H1 (cell line): ENCODE measurements at regions not wholly inside any gene's neighbourhood (a gene's known extent, or its start where the extent isn't known, plus 50 kb on each side); places are given as distances from the start of the nearest gene placed in this dataset.

Experiments used
- ASH2L ChIP-seq: fragments of 200-600, 300-600 bp; sonication (generic); IDR thresholded peaks from one replicate; pipeline ENCODE4 v1.7.1; 2017; ENCODE audit warnings: low read length
- EZH2 ChIP-seq: fragments of 200-600 bp; sonication (generic); IDR thresholded peaks from 2 replicates; pipeline ENCODE4 v1.7.1; 2012; ENCODE audit warnings: low read depth, mild to moderate bottlenecking, moderate library complexity, low read length, inconsistent platforms; ENCODE audit not compliant: severe bottlenecking
- HDAC2 ChIP-seq, 2 experiments: fragments of 300-600 bp in 1 of 2; sonication (generic) in 1 of 2; IDR thresholded peaks; 2 replicates each; pipeline ENCODE4 v1.6.1; 2011 to 2012; ENCODE audit warnings: low read depth in 2 of 2, low read length in 2 of 2, mild to moderate bottlenecking in 2 of 2, moderate library complexity in 2 of 2, borderline replicate concordance in 1 of 2, inconsistent platforms in 1 of 2
- JUN ChIP-seq: IDR thresholded peaks from 2 replicates; pipeline ENCODE4 v1.6.1; 2011; ENCODE audit warnings: low read depth, mild to moderate bottlenecking, improper control_type of control experiment, low read length
- SP2 ChIP-seq: IDR thresholded peaks from 2 replicates; pipeline ENCODE4 v1.6.1; 2012; ENCODE audit warnings: mild to moderate bottlenecking, low read length, inconsistent platforms
- TF ChIP-seq, protein P1 (sequence below), 3 experiments: IDR thresholded peaks; 1 replicate in 2 of 3; 2 replicates in 1 of 3; pipeline versions ENCODE4 v1.5.1 to v1.6.1; 2011; ENCODE audit warnings: low read length in 3 of 3, mild to moderate bottlenecking in 3 of 3, inconsistent platforms in 2 of 3, low read depth in 1 of 3, moderate library complexity in 1 of 3; ENCODE audit not compliant: insufficient read depth in 1 of 3; ENCODE audit errors: control extremely low read depth in 1 of 3

DNA sequence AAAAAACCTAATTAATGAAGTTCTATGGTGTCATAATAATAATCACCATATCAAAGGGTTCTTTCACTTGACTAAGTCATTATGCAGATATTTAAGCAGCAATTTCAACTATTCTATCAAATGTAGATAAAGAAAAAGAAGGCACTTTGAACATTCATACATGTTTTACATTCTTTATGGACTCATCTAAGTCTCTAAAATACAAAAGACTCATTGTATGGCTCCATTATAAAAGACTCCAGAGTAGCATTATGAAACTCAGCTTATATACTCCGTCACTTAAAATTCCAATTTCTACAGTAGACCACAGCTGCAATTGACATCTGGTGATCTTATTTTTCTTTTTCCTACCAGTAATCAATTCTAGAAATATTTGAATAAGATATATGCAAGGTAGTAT lies 173.5 kb upstream of the KIF2B start:
- TF ChIP-seq EZH2: no peak
- TF ChIP-seq, protein P1, sequence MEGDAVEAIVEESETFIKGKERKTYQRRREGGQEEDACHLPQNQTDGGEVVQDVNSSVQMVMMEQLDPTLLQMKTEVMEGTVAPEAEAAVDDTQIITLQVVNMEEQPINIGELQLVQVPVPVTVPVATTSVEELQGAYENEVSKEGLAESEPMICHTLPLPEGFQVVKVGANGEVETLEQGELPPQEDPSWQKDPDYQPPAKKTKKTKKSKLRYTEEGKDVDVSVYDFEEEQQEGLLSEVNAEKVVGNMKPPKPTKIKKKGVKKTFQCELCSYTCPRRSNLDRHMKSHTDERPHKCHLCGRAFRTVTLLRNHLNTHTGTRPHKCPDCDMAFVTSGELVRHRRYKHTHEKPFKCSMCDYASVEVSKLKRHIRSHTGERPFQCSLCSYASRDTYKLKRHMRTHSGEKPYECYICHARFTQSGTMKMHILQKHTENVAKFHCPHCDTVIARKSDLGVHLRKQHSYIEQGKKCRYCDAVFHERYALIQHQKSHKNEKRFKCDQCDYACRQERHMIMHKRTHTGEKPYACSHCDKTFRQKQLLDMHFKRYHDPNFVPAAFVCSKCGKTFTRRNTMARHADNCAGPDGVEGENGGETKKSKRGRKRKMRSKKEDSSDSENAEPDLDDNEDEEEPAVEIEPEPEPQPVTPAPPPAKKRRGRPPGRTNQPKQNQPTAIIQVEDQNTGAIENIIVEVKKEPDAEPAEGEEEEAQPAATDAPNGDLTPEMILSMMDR (IDR thresholded peaks at IDR 0.05; ENCODE audit: control extremely low read depth in 1 of 3, insufficient read depth in 1 of 3, low read depth in 1 of 3, low read length in 3 of 3): no peak
- TF ChIP-seq HDAC2 (IDR thresholded peaks at IDR 0.05; ENCODE audit: borderline replicate concordance in 1 of 2, low read depth in 2 of 2, low read length in 2 of 2): no peak
- no peak for TF ChIP-seq SP2
- no peak for TF ChIP-seq ASH2L
- no peak for TF ChIP-seq JUN
